Glutamatergic neuron (in vitro differentiated cells): ENCODE measurements at regions not wholly inside any gene's neighbourhood (a gene's known extent, or its start where the extent isn't known, plus 50 kb on each side); places are given as distances from the start of the nearest gene placed in this dataset.

Experiments
- DNase-seq: peaks from one replicate; pipeline ENCODE4 v3.0.0; 2022
- H3K27ac Mint-ChIP-seq: one replicate; pipeline ENCODE4 v1.8.0; 2020; ENCODE audit warnings: mild to moderate bottlenecking, mixed read lengths, inconsistent platforms; ENCODE audit not compliant: unreplicated experiment
- H3K27me3 Mint-ChIP-seq: one replicate; pipeline ENCODE4 v1.8.0; 2020; ENCODE audit warnings: mild to moderate bottlenecking, moderate library complexity, mixed read lengths, inconsistent platforms; ENCODE audit not compliant: unreplicated experiment
- H3K36me3 Mint-ChIP-seq: one replicate; pipeline ENCODE4 v1.8.0; 2020; ENCODE audit warnings: mild to moderate bottlenecking, mixed read lengths, inconsistent platforms; ENCODE audit not compliant: unreplicated experiment
- H3K4me1 Mint-ChIP-seq: one replicate; pipeline ENCODE4 v1.8.0; 2020; ENCODE audit warnings: mild to moderate bottlenecking, low read depth, mixed read lengths, inconsistent platforms; ENCODE audit not compliant: unreplicated experiment
- H3K4me3 Mint-ChIP-seq: one replicate; pipeline ENCODE4 v1.8.0; 2020; ENCODE audit warnings: mild to moderate bottlenecking, mixed read lengths, inconsistent platforms; ENCODE audit not compliant: unreplicated experiment
- H3K9me3 Mint-ChIP-seq: one replicate; pipeline ENCODE4 v1.8.0; 2020; ENCODE audit warnings: mild to moderate bottlenecking, moderate library complexity, mixed read lengths, inconsistent platforms; ENCODE audit not compliant: unreplicated experiment
- CTCF ChIP-seq: fragments of 200-600 bp; sonication (generic); IDR thresholded peaks from one replicate; pipeline ENCODE4 v1.5.0; 2021; ENCODE audit not compliant: partially characterized antibody, unreplicated experiment

- no peak overlapping the region for H3K27ac Mint-ChIP-seq
- DNase-seq: no peak
- no peak for TF ChIP-seq CTCF
- H3K36me3 Mint-ChIP-seq: no peaks in the 10 kb centered on the region
- peaks cover 2% of the 10 kb centered on the region for H3K9me3 Mint-ChIP-seq
- H3K27me3 Mint-ChIP-seq: no peaks in the 10 kb centered on the region
- no peak overlapping the region for H3K4me3 Mint-ChIP-seq
- H3K4me1 Mint-ChIP-seq: no peaks in the 10 kb centered on the region
Measured at GRCh38 chr9:75385236-75385635, 296.9 kb downstream of the OSTF1 start.

- Mint-ChIP-seq H3K27ac (no peak overlapping the region), H3K4me3 (no peak overlapping the region), H3K9me3 (peaks cover 2% of the 10 kb centered on the region), H3K4me1 (no peaks in the 10 kb centered on the region), H3K27me3 (no peaks in the 10 kb centered on the region), H3K36me3 (no peaks in the 10 kb centered on the region)
- no peak for DNase-seq
- TF ChIP-seq CTCF: no peak
Measured at GRCh38 chr9:75389101-75389500, 300.8 kb downstream of the OSTF1 start.

GRCh38 chr9:75390951-75391350 is 302.6 kb downstream of the OSTF1 start:
- Mint-ChIP-seq H3K4me3 (no peak overlapping the region), H3K9me3 (no peaks in the 10 kb centered on the region), H3K27ac (no peak overlapping the region), H3K27me3 (no peaks in the 10 kb centered on the region), H3K4me1 (no peaks in the 10 kb centered on the region), H3K36me3 (no peaks in the 10 kb centered on the region)
- TF ChIP-seq CTCF: no peak
- DNase-seq: no peak

- H3K27me3 Mint-ChIP-seq: no peaks in the 10 kb centered on the region
Measured at GRCh38 chr9:75391497-75391896, 303.2 kb downstream of the OSTF1 start.

GRCh38 chr9:75395336-75395735 is 307.0 kb downstream of the OSTF1 start:
- H3K4me3 Mint-ChIP-seq: no peak overlapping the region
- no peak overlapping the region for H3K27ac Mint-ChIP-seq
- no peaks in the 10 kb centered on the region for H3K4me1 Mint-ChIP-seq

More at GRCh38 chr9:75391497-75391896, 303.2 kb downstream of the OSTF1 start:
- H3K27ac Mint-ChIP-seq: no peak overlapping the region
- TF ChIP-seq CTCF: no peak
- DNase-seq: no peak
- H3K4me3 Mint-ChIP-seq: no peak overlapping the region
- no peaks in the 10 kb centered on the region for H3K9me3 Mint-ChIP-seq
- no peaks in the 10 kb centered on the region for H3K4me1 Mint-ChIP-seq
- H3K36me3 Mint-ChIP-seq: no peaks in the 10 kb centered on the region

More at GRCh38 chr9:75395336-75395735, 307.0 kb downstream of the OSTF1 start:
- Mint-ChIP-seq H3K36me3 (no peaks in the 10 kb centered on the region), H3K27me3 (no peaks in the 10 kb centered on the region), H3K9me3 (no peaks in the 10 kb centered on the region)
- no peak for TF ChIP-seq CTCF
- DNase-seq: no peak
